Ovary (tissue), 7 donors: ENCODE measurements at regions not wholly inside any gene's neighbourhood (a gene's known extent, or its start where the extent isn't known, plus 50 kb on each side); places are given as distances from the start of the nearest gene placed in this dataset.
"Not testable (repeated sequence)": the region's sequence is repeated elsewhere in the genome, so short reads cannot be mapped to it uniquely, and the experiment has no call there.

Experiments
- DNase-seq, 5 donors: peaks; one replicate each; pipeline ENCODE4 v3.0.0-alpha.2; 2019 to 2020
- H3K27ac ChIP-seq, 2 donors: fragments of 200-600 bp; one replicate each; pipeline versions ENCODE4 v1.5.1 to v1.8.0; 2019 to 2022
- H3K27me3 ChIP-seq: fragments of 200-600 bp; one replicate; pipeline ENCODE4 v1.8.0; 2022
- H3K36me3 ChIP-seq: fragments of 200-600 bp; sonication (generic); one replicate; pipeline ENCODE4 v1.5.1; 2019
- H3K4me1 ChIP-seq: one replicate; pipeline ENCODE4 v1.8.1; 2013; ENCODE audit warnings: mild to moderate bottlenecking, moderate library complexity; ENCODE audit not compliant: insufficient read depth
- H3K4me3 ChIP-seq: fragments of 200-600 bp; sonication (generic); one replicate; pipeline ENCODE4 v1.5.1; 2017
- H3K9me3 ChIP-seq, 2 donors: fragments of 200-600 bp in 1 of 2; sonication (generic) in 1 of 2; one replicate each; pipeline versions ENCODE4 v1.5.1 to v1.8.1; 2013 to 2019; ENCODE audit warnings: mild to moderate bottlenecking in 1 of 2, moderate library complexity in 1 of 2
- EP300 ChIP-seq: sonication (generic); formaldehyde crosslinking; IDR thresholded peaks from one replicate; pipeline ENCODE4 v1.6.1; 2017; ENCODE audit warnings: antibody characterized with exemption
- POLR2A ChIP-seq: fragments of 450-650 bp; IDR thresholded peaks from one replicate; pipeline ENCODE4 v1.6.1; 2017; ENCODE audit warnings: antibody characterized with exemption, mild to moderate bottlenecking, moderate library complexity
- WGBS, 3 donors: extraction: QIAGEN DNeasy Blood & Tissue Kit in 1 of 3; methylation state at CpG; one replicate each; pipeline versions ENCODE4 v1.1.5 to v1.1.7; 2013 to 2017; 5-methylcytosine and 5-hydroxymethylcytosine counted together
- intact Hi-C, 4 donors: fragments of 100-400 bp; cut with DNase I; formaldehyde crosslinking; loops; one replicate each; pipeline versions ENCODE4 v1.11.0 to v1.15.1; 2022 to 2023
- TF ChIP-seq, protein P1 (sequence below), 3 donors: fragments of 450-650 bp in 2 of 3; fragments of 200-600 bp in 1 of 3; IDR thresholded peaks; one replicate each; pipeline versions ENCODE4 v1.5.1 to v1.8.0; 2016 to 2022; ENCODE audit warnings: antibody characterized with exemption in 3 of 3, mild to moderate bottlenecking in 1 of 3
- donor health status: DM: no; HTN: no; CAD: no; lungs with moderate emphysema.
- donor health status: DM: no; HTN: no; CAD: no.
- donor health status: Bipolar disorder and iron deficiency.
- donor health status: DM: no; HTN: no; CAD: no.
- donor health status: DM: yes; HTN: yes; CAD: no.

DNA sequence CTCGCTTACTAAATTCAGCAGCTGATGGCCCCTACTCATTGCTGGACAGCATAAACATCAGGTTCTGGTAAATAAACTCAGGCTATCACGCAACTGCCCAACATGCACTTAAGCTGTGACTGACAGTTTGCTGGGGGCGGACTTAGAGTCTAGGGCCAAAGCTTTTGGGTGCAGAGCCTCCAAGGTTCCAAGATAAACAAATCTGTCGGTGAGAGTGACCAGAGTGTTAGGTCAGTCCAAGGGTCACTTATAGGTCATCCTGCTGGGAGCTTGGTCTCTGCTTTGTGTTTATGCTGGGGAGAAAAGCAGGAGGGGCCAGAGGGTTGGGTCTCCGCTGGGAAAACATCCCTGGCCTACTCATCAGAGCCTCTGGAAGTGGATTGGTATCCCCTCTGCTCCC is 188.6 kb upstream of the GATA6 start:
- H3K4me3 ChIP-seq: no peak overlapping the region
- H3K9me3 ChIP-seq: no peaks in the 10 kb centered on the region
- H3K27me3 ChIP-seq: no peaks in the 10 kb centered on the region
- no peaks in the 10 kb centered on the region for H3K36me3 ChIP-seq
- peaks cover 3% of the 10 kb centered on the region for H3K4me1 ChIP-seq
- no peak for DNase-seq
- H3K27ac ChIP-seq: no peak overlapping the region
- TF ChIP-seq, protein P1, sequence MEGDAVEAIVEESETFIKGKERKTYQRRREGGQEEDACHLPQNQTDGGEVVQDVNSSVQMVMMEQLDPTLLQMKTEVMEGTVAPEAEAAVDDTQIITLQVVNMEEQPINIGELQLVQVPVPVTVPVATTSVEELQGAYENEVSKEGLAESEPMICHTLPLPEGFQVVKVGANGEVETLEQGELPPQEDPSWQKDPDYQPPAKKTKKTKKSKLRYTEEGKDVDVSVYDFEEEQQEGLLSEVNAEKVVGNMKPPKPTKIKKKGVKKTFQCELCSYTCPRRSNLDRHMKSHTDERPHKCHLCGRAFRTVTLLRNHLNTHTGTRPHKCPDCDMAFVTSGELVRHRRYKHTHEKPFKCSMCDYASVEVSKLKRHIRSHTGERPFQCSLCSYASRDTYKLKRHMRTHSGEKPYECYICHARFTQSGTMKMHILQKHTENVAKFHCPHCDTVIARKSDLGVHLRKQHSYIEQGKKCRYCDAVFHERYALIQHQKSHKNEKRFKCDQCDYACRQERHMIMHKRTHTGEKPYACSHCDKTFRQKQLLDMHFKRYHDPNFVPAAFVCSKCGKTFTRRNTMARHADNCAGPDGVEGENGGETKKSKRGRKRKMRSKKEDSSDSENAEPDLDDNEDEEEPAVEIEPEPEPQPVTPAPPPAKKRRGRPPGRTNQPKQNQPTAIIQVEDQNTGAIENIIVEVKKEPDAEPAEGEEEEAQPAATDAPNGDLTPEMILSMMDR (IDR thresholded peaks at IDR 0.05): no peak
- TF ChIP-seq POLR2A (no peak), EP300 (no peak)
- WGBS, 3 donors: 84 to 89% (median 89%) methylated on average over 5 of the region's 5 CpGs
- intact Hi-C loops: no loop called here

DNA sequence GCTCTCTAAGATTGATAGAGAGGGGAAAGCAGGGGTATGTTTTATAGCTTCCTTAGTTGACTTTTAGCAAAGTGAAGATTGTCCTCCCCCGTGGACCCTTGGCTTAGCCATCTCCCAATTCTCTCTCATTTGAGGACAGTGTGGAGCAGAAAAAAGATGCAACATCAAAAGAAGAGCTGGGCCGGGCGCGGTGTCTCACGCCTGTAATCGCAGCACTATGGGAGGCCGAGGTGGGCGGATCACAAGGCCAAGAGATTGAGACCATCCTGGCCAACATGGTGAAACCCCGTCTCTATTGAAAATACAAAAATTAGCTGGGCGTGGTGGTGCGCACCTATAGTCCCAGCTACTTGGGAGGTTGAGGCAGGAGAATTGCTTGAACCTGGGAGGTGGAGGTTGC is 187.9 kb upstream of the GATA6 start:
- H3K4me3 ChIP-seq, H3K4me1 ChIP-seq, H3K36me3 ChIP-seq, H3K9me3 ChIP-seq, H3K27ac ChIP-seq, H3K27me3 ChIP-seq, DNase-seq, intact Hi-C loops: not testable (repeated sequence)
- 85 to 88% (median 85%) methylated on average over 11 of the region's 11 CpGs for WGBS, 3 donors

DNA sequence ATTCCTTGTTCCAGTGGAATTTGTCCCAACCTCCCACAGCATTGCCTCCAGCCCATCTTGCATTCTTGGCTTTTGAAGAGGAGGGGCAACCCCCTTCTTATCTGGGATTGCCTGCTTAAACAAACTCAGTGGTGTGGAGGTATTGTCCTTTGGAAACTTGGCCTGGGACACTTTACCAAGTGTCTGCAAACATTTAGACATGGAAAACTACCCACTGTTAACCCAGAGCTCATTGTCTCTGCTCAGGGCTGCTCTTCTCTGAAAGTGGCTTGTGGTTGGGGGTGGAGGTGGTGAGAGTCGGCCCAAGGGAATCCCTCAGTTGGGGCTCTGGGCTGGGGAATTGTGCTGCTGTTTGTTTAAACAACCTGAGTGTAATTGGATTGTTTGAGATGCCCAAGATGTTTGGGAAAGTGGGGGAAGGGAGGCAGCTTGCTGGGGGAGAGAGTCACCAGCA is 178.3 kb upstream of the GATA6 start:
- TF ChIP-seq, protein P1 (IDR thresholded peaks at IDR 0.05): no peak
- TF ChIP-seq POLR2A (no peak), EP300 (no peak)
- H3K4me1 ChIP-seq: no peaks in the 10 kb centered on the region
- H3K27me3 ChIP-seq: no peaks in the 10 kb centered on the region
- DNase-seq: no peak
- H3K9me3 ChIP-seq: no peaks in the 10 kb centered on the region
- intact Hi-C loops: loop anchor here in 2 of 4 donors (10.0 kb wide), 2 partner anchors 174 to 574 kb away; partner anchors contain the start of gene GATA6 (in 1 of the 2)
- no peak overlapping the region for H3K27ac ChIP-seq
- 15 to 58% (median 42%) methylated on average over 1 of the region's 1 CpG for WGBS, 3 donors
- no peak overlapping the region for H3K4me3 ChIP-seq
- no peaks in the 10 kb centered on the region for H3K36me3 ChIP-seq

DNA sequence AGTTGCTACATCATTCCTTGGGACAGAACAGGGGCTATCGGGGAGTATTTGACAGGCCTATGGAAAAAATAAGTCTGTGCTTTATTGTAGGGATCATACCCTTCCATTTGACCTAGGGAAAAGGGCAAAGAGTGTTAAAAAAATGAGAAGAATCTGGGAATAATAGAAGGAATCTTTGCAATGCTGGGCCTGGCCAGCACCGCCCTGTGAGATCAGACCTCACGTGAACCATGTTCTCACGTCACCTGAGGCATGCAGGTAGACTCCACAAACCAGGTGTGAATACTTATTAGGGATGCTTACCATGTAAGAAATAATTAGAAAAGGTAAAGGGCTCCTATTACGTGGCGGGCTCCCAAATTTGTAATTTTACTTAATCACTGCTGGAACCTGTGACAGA is 177.5 kb upstream of the GATA6 start:
- 91 to 94% (median 93%) methylated on average over 6 of the region's 6 CpGs for WGBS, 3 donors
- no peaks in the 10 kb centered on the region for H3K9me3 ChIP-seq
- no peak overlapping the region for H3K4me3 ChIP-seq
- intact Hi-C loops: loop anchor here in 2 of 4 donors (10.0 kb wide), 2 partner anchors 173 to 573 kb away; partner anchors contain the start of gene GATA6 (in 1 of the 2)
- no peaks in the 10 kb centered on the region for H3K4me1 ChIP-seq
- no peak for DNase-seq
- no peak overlapping the region for H3K27ac ChIP-seq
- TF ChIP-seq, protein P1 (IDR thresholded peaks at IDR 0.05): no peak
- no peak for TF ChIP-seq POLR2A
- H3K36me3 ChIP-seq: no peaks in the 10 kb centered on the region
- H3K27me3 ChIP-seq: no peaks in the 10 kb centered on the region

DNA sequence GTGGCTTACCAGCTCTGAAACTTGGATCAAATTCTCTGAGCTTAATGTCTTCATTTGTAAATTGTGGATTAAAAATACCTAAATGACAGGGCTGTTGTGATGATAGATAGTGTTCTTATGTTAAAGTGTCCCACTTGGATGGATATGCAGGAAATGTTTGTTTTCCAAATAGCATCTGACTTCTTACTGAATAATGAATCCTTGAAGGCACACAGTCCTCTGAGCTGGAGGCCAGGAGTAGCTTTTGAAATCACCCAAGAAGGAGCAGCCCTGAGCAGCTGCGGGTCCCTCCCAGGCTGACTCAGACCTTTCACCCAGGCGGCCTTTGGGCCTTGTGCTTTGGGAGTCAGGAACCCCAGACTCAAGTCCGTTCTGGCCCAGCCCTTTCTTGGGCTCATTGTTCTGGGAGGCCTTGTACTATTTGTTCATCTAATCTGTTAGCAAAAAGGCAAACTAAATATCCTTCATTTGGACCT is 173.0 kb upstream of the GATA6 start:
- DNase-seq: peak in 1 of 5 donors; percentile 32

More for the DNA sequence above, 173.0 kb upstream of the GATA6 start:
- Histone ChIP-seq H3K4me1 (no peaks in the 10 kb centered on the region), H3K36me3 (no peaks in the 10 kb centered on the region), H3K9me3 (no peaks in the 10 kb centered on the region), H3K4me3 (no peak overlapping the region), H3K27ac (no peak overlapping the region), H3K27me3 (no peaks in the 10 kb centered on the region)
- TF ChIP-seq, protein P1 (IDR thresholded peaks at IDR 0.05): no peak
- no peak for TF ChIP-seq POLR2A
- TF ChIP-seq EP300: no peak
- WGBS, 3 donors: 67 to 85% (median 76%) methylated on average over 3 of the region's 3 CpGs
- intact Hi-C loops: loop anchor here in 2 of 4 donors (5.0 to 10.0 kb wide), 3 partner anchors 168 to 568 kb away; partner anchors contain the start of gene GATA6 (in 1 of the 2)
